ENCODE measurements at regions not wholly inside any gene's neighbourhood (a gene's known extent, or its start where the extent isn't known, plus 50 kb on each side); places are given as distances from the start of the nearest gene placed in this dataset.

- ATAC-seq (no peak), DNase-seq (no peak)
- Histone ChIP-seq H3K27ac (no peak overlapping the region), H3K4me3 (no peak overlapping the region), H3K9me3 (no peaks in the 10 kb centered on the region), H3K27me3 (no peaks in the 10 kb centered on the region), H3K36me3 (no peaks in the 10 kb centered on the region), H3K4me1 (no peaks in the 10 kb centered on the region)
- intact Hi-C loops (cut with DNase I): no loop called here
- TF ChIP-seq POLR2A (IDR thresholded peaks at IDR 0.05): no peak
- no peak for TF ChIP-seq CTCF (IDR thresholded peaks at IDR 0.05)
- WGBS, 4 donors: 65 to 88% (median 77%) methylated on average over 1 of the region's 1 CpG
Measured at GRCh38 chr13:69633044-69633443, 474.6 kb upstream of the ATXN8OS start.

GRCh38 chr13:69623973-69624372, 483.7 kb upstream of the ATXN8OS start:
- ATAC-seq (no peak), DNase-seq (no peak)
- no peaks in the 10 kb centered on the region for H3K9me3 ChIP-seq
- H3K4me1 ChIP-seq: no peaks in the 10 kb centered on the region
- no peaks in the 10 kb centered on the region for H3K36me3 ChIP-seq
- TF ChIP-seq POLR2A (IDR thresholded peaks at IDR 0.05): no peak
- no peak for TF ChIP-seq CTCF (IDR thresholded peaks at IDR 0.05)
- intact Hi-C loops (cut with DNase I): no loop called here
- H3K4me3 ChIP-seq: no peak overlapping the region
- no peak overlapping the region for H3K27ac ChIP-seq
- H3K27me3 ChIP-seq: no peaks in the 10 kb centered on the region

DNA sequence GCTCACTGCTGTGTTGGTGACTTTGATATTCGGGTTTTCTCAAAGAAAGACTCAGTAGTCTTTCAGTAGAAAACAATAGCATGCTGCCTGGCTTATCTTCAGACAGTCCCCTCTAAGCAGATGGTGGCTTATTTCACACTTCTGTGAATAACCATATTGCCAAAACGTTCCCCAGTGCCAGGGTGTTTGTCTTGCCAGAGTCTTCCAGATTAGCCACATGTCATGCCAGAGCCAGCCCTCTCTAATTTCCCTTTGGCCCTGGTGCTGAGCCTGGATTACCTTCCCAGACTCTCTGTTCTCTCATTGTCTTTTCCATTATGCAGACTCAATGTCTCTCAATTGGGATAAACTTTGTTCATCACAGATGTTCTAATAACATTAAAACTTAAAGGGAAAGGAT, 488.0 kb upstream of the ATXN8OS start:
- Histone ChIP-seq H3K27me3 (no peaks in the 10 kb centered on the region), H3K4me3 (no peak overlapping the region), H3K4me1 (no peaks in the 10 kb centered on the region), H3K36me3 (no peaks in the 10 kb centered on the region), H3K27ac (no peak overlapping the region), H3K9me3 (no peaks in the 10 kb centered on the region)
- TF ChIP-seq POLR2A (IDR thresholded peaks at IDR 0.05): no peak
- no peak for TF ChIP-seq CTCF (IDR thresholded peaks at IDR 0.05)
- no peak for DNase-seq
- WGBS, 4 donors: 28 to 45% (median 43%) methylated on average over 2 of the region's 2 CpGs
- no peak for ATAC-seq
- intact Hi-C loops (cut with DNase I): no loop called here

DNA sequence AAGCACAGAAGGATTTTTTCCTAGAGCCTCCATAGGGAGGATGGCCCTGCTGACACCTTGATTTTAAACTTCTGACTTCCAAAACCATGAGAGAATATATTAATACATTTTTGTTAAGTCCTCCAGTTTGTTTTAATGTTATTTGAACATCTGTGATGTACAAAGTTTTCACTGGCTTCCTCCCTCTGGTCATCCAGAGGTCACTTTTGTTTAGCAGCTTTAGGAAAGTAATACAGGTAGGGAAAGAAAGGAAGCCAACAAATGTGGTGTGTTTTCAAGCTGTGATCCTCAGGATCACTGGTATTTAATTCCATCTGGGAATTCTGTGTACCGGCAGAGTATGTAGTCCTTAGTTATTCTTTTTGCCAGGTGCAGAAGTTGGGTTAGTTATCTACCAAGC, 488.8 kb upstream of the ATXN8OS start:
- no peaks in the 10 kb centered on the region for H3K9me3 ChIP-seq
- H3K27me3 ChIP-seq: no peaks in the 10 kb centered on the region
- 87 to 96% (median 93%) methylated on average over 1 of the region's 1 CpG for WGBS, 4 donors
- no peak overlapping the region for H3K4me3 ChIP-seq
- ATAC-seq (no peak), DNase-seq (no peak)
- H3K36me3 ChIP-seq: no peaks in the 10 kb centered on the region
- H3K4me1 ChIP-seq: no peaks in the 10 kb centered on the region
- intact Hi-C loops (cut with DNase I): no loop called here
- TF ChIP-seq POLR2A (IDR thresholded peaks at IDR 0.05): no peak
- no peak for TF ChIP-seq CTCF (IDR thresholded peaks at IDR 0.05)
- H3K27ac ChIP-seq: no peak overlapping the region

All from heart left ventricle (tissue), 16 donors.